Activated naive CD8-positive, alpha-beta T cell (primary cell): ENCODE measurements at regions not wholly inside any gene's neighbourhood (a gene's known extent, or its start where the extent isn't known, plus 50 kb on each side); places are given as distances from the start of the nearest gene placed in this dataset.
"Not testable (repeated sequence)": the region's sequence is repeated elsewhere in the genome, so short reads cannot be mapped to it uniquely, and the experiment has no call there.

Source experiments
- H3K27ac Mint-ChIP-seq: one replicate; pipeline ENCODE4 v1.8.0; 2021; ENCODE audit warnings: mixed read lengths
- H3K27me3 Mint-ChIP-seq: one replicate; pipeline ENCODE4 v1.8.0; 2021; ENCODE audit warnings: mixed read lengths
- H3K36me3 Mint-ChIP-seq: one replicate; pipeline ENCODE4 v1.8.0; 2021; ENCODE audit warnings: mixed read lengths
- H3K4me1 Mint-ChIP-seq: one replicate; pipeline ENCODE4 v1.8.0; 2021; ENCODE audit warnings: low read depth, mixed read lengths
- H3K4me3 Mint-ChIP-seq: one replicate; pipeline ENCODE4 v1.8.0; 2021; ENCODE audit warnings: mild to moderate bottlenecking, mixed read lengths
- H3K9me3 Mint-ChIP-seq: one replicate; pipeline ENCODE4 v1.8.0; 2021; ENCODE audit warnings: low read depth, mixed read lengths

- Mint-ChIP-seq H3K27me3 (no peaks in the 10 kb centered on the region), H3K4me1 (no peaks in the 10 kb centered on the region), H3K27ac (no peak overlapping the region), H3K4me3 (no peak overlapping the region), H3K36me3 (no peaks in the 10 kb centered on the region), H3K9me3 (no peaks in the 10 kb centered on the region)
Observed at GRCh38 chr4:181877329-181877848, 365.8 kb upstream of the TENM3 start.

GRCh38 chr4:181890031-181890430, 353.2 kb upstream of the TENM3 start:
- no peaks in the 10 kb centered on the region for H3K4me1 Mint-ChIP-seq
- no peak overlapping the region for H3K27ac Mint-ChIP-seq
- H3K9me3 Mint-ChIP-seq = peaks cover 4% of the 10 kb centered on the region
- no peaks in the 10 kb centered on the region for H3K27me3 Mint-ChIP-seq
- no peak overlapping the region for H3K4me3 Mint-ChIP-seq
- no peaks in the 10 kb centered on the region for H3K36me3 Mint-ChIP-seq

- Mint-ChIP-seq H3K4me1 (no peaks in the 10 kb centered on the region), H3K4me3 (no peak overlapping the region), H3K36me3 (no peaks in the 10 kb centered on the region), H3K27ac (no peak overlapping the region), H3K27me3 (no peaks in the 10 kb centered on the region), H3K9me3 (peaks cover 4% of the 10 kb centered on the region)
Observed at GRCh38 chr4:181890911-181891310, 352.3 kb upstream of the TENM3 start.

- H3K27me3 Mint-ChIP-seq = no peaks in the 10 kb centered on the region
- H3K4me3 Mint-ChIP-seq = no peak overlapping the region
- H3K9me3 Mint-ChIP-seq = peaks cover 7% of the 10 kb centered on the region
- no peaks in the 10 kb centered on the region for H3K36me3 Mint-ChIP-seq
- H3K4me1 Mint-ChIP-seq = no peaks in the 10 kb centered on the region
- H3K27ac Mint-ChIP-seq = no peak overlapping the region
Observed at GRCh38 chr4:181896614-181897013, 346.6 kb upstream of the TENM3 start.

GRCh38 chr4:181897935-181898334, 345.3 kb upstream of the TENM3 start:
- no peaks in the 10 kb centered on the region for H3K36me3 Mint-ChIP-seq
- no peak overlapping the region for H3K4me3 Mint-ChIP-seq
- no peak overlapping the region for H3K27ac Mint-ChIP-seq
- no peaks in the 10 kb centered on the region for H3K4me1 Mint-ChIP-seq
- no peaks in the 10 kb centered on the region for H3K27me3 Mint-ChIP-seq
- H3K9me3 Mint-ChIP-seq = peaks cover 10% of the 10 kb centered on the region

- H3K4me1 Mint-ChIP-seq, H3K27ac Mint-ChIP-seq, H3K36me3 Mint-ChIP-seq, H3K4me3 Mint-ChIP-seq, H3K27me3 Mint-ChIP-seq: not testable (repeated sequence)
- H3K9me3 Mint-ChIP-seq = peaks cover 23% of the 10 kb centered on the region
Observed at GRCh38 chr4:181902404-181902803, 340.8 kb upstream of the TENM3 start.

GRCh38 chr4:181905708-181906107, 337.5 kb upstream of the TENM3 start:
- H3K27me3 Mint-ChIP-seq = no peaks in the 10 kb centered on the region
- no peaks in the 10 kb centered on the region for H3K4me1 Mint-ChIP-seq
- H3K36me3 Mint-ChIP-seq = no peaks in the 10 kb centered on the region
- H3K4me3 Mint-ChIP-seq = no peak overlapping the region
- peaks cover 20% of the 10 kb centered on the region for H3K9me3 Mint-ChIP-seq
- no peak overlapping the region for H3K27ac Mint-ChIP-seq

- H3K4me3 Mint-ChIP-seq = no peak overlapping the region
Observed at GRCh38 chr4:181908168-181908567, 335.0 kb upstream of the TENM3 start.

GRCh38 chr4:181909368-181909767, 333.8 kb upstream of the TENM3 start:
- no peak overlapping the region for H3K4me3 Mint-ChIP-seq
- no peaks in the 10 kb centered on the region for H3K27me3 Mint-ChIP-seq
- peaks cover 19% of the 10 kb centered on the region for H3K9me3 Mint-ChIP-seq
- H3K27ac Mint-ChIP-seq = no peak overlapping the region
- no peaks in the 10 kb centered on the region for H3K4me1 Mint-ChIP-seq
- no peaks in the 10 kb centered on the region for H3K36me3 Mint-ChIP-seq

More at GRCh38 chr4:181908168-181908567, 335.0 kb upstream of the TENM3 start:
- H3K27me3 Mint-ChIP-seq = no peaks in the 10 kb centered on the region
- H3K27ac Mint-ChIP-seq = no peak overlapping the region
- no peaks in the 10 kb centered on the region for H3K4me1 Mint-ChIP-seq
- H3K36me3 Mint-ChIP-seq = no peaks in the 10 kb centered on the region
- H3K9me3 Mint-ChIP-seq = peaks cover 25% of the 10 kb centered on the region

GRCh38 chr4:181911420-181911819, 331.8 kb upstream of the TENM3 start:
- Mint-ChIP-seq H3K27me3 (no peaks in the 10 kb centered on the region), H3K36me3 (no peaks in the 10 kb centered on the region), H3K4me3 (no peak overlapping the region), H3K27ac (no peak overlapping the region), H3K4me1 (no peaks in the 10 kb centered on the region), H3K9me3 (peaks cover 22% of the 10 kb centered on the region)

- no peak overlapping the region for H3K4me3 Mint-ChIP-seq
- no peaks in the 10 kb centered on the region for H3K27me3 Mint-ChIP-seq
Observed at GRCh38 chr4:181933471-181933870, 309.7 kb upstream of the TENM3 start.

GRCh38 chr4:181938631-181939030, 304.6 kb upstream of the TENM3 start:
- no peak overlapping the region for H3K4me3 Mint-ChIP-seq
- no peak overlapping the region for H3K27ac Mint-ChIP-seq
- H3K4me1 Mint-ChIP-seq = no peaks in the 10 kb centered on the region
- peaks cover under 1% of the 10 kb centered on the region for H3K9me3 Mint-ChIP-seq
- no peaks in the 10 kb centered on the region for H3K36me3 Mint-ChIP-seq
- no peaks in the 10 kb centered on the region for H3K27me3 Mint-ChIP-seq

More at GRCh38 chr4:181933471-181933870, 309.7 kb upstream of the TENM3 start:
- no peaks in the 10 kb centered on the region for H3K4me1 Mint-ChIP-seq
- no peak overlapping the region for H3K27ac Mint-ChIP-seq
- peaks cover 7% of the 10 kb centered on the region for H3K9me3 Mint-ChIP-seq
- no peaks in the 10 kb centered on the region for H3K36me3 Mint-ChIP-seq

GRCh38 chr4:181939199-181939945, 303.8 kb upstream of the TENM3 start:
- Mint-ChIP-seq H3K36me3 (no peaks in the 10 kb centered on the region), H3K27me3 (no peaks in the 10 kb centered on the region), H3K4me1 (no peaks in the 10 kb centered on the region), H3K27ac (no peak overlapping the region), H3K9me3 (peaks cover 5% of the 10 kb centered on the region), H3K4me3 (no peak overlapping the region)

- Mint-ChIP-seq H3K27ac (no peak overlapping the region), H3K36me3 (no peaks in the 10 kb centered on the region), H3K4me3 (no peak overlapping the region), H3K27me3 (no peaks in the 10 kb centered on the region), H3K4me1 (no peaks in the 10 kb centered on the region), H3K9me3 (peaks cover 5% of the 10 kb centered on the region)
Observed at GRCh38 chr4:181944527-181944926, 298.7 kb upstream of the TENM3 start.

GRCh38 chr4:181946902-181947301, 296.3 kb upstream of the TENM3 start:
- Mint-ChIP-seq H3K4me3 (no peak overlapping the region), H3K36me3 (no peaks in the 10 kb centered on the region), H3K4me1 (no peaks in the 10 kb centered on the region), H3K9me3 (peaks cover 5% of the 10 kb centered on the region), H3K27ac (no peak overlapping the region), H3K27me3 (no peaks in the 10 kb centered on the region)

GRCh38 chr4:181948839-181949382, 294.3 kb upstream of the TENM3 start:
- no peaks in the 10 kb centered on the region for H3K4me1 Mint-ChIP-seq
- H3K4me3 Mint-ChIP-seq = no peak overlapping the region
- H3K9me3 Mint-ChIP-seq = peaks cover 2% of the 10 kb centered on the region
- H3K27me3 Mint-ChIP-seq = no peaks in the 10 kb centered on the region
- H3K27ac Mint-ChIP-seq = no peak overlapping the region
- no peaks in the 10 kb centered on the region for H3K36me3 Mint-ChIP-seq
